ENCODE measurements at regions not wholly inside any gene's neighbourhood (a gene's known extent, or its start where the extent isn't known, plus 50 kb on each side); places are given as distances from the start of the nearest gene placed in this dataset.

DNA sequence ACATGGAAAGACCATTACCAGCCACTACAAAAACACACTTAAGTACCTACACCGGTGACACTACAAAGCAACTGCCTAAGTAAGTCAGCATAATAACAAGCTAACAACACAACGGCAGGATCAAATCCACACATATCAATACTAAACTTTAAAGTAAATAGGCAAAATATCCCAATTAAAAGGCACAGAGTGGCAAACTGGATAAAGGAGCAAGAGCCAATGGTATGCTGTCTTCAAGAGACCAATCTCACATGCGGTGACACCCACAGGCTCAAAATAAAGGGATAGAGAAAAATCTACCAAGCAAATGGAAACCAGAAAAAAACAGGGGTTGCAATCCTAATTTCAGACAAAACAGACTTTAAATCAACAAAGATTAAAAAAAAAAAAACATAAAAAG lies 261.5 kb upstream of the TENM4 start:
- TF ChIP-seq CTCF (IDR thresholded peaks at IDR 0.05), result no peak

- no peak for TF ChIP-seq CTCF (IDR thresholded peaks at IDR 0.05)
Observed at GRCh38 chr11:79699246-79699645, 258.4 kb upstream of the TENM4 start.

DNA sequence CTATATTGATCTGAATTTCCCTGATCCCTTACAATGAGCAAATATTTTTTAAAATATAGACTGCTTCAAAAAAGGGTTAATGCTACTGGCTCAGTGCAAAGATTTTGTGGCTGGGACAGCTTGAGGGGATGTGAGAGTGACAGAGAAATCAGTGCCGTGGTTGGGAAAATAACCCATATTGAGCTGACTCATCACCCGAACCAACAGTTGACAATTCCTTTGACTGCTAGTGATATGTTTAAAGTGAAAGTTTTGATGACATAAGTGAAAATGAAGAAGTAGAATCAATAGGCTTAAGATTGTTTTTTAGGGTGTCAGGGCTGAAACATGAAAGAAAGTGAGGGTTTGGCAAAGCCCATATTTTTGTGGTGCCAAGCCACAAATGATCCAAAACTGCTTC lies 257.1 kb upstream of the TENM4 start:
- no peak for TF ChIP-seq CTCF (IDR thresholded peaks at IDR 0.05)

- TF ChIP-seq CTCF (IDR thresholded peaks at IDR 0.05), result no peak
Observed at GRCh38 chr11:79694368-79694767, 253.5 kb upstream of the TENM4 start.

- TF ChIP-seq CTCF (IDR thresholded peaks at IDR 0.05), result no peak
Observed at GRCh38 chr11:79691445-79691844, 250.6 kb upstream of the TENM4 start.

- TF ChIP-seq CTCF (IDR thresholded peaks at IDR 0.05), result no peak
Observed at GRCh38 chr11:79686703-79687419, 246.0 kb upstream of the TENM4 start.

- TF ChIP-seq CTCF (IDR thresholded peaks at IDR 0.05), result no peak
Observed at GRCh38 chr11:79683930-79684329, 243.1 kb upstream of the TENM4 start.
